HL-60 (cell line): ENCODE measurements at regions not wholly inside any gene's neighbourhood (a gene's known extent, or its start where the extent isn't known, plus 50 kb on each side); places are given as distances from the start of the nearest gene placed in this dataset.

Experiments
- DNase-seq, 2 experiments: peaks; one replicate each; pipeline ENCODE4 v3.0.0-alpha.2; 2010 to 2020; ENCODE audit warnings: low read depth in 1 of 2, low spot score in 1 of 2
- H3K27ac ChIP-seq: fragments of 250-450 bp; sonication (Bioruptor Pico); replicated peaks from 2 replicates; pipeline ENCODE4 v1.5.1; 2020; ENCODE audit warnings: mild to moderate bottlenecking, moderate library complexity
- H3K27me3 ChIP-seq: fragments of 250-450 bp; sonication (Bioruptor Pico); 2 replicates; pipeline ENCODE4 v1.5.1; 2021; ENCODE audit warnings: mild to moderate bottlenecking, moderate library complexity; ENCODE audit not compliant: insufficient read depth, poor library complexity, severe bottlenecking
- H3K4me3 ChIP-seq: replicated peaks from 2 replicates; pipeline ENCODE4 v1.5.1; 2011; ENCODE audit warnings: mild to moderate bottlenecking, control low read depth, low read length; ENCODE audit not compliant: insufficient read depth
- GABPA ChIP-seq: IDR thresholded peaks from 2 replicates; pipeline ENCODE4 v1.6.1; 2012; ENCODE audit warnings: low read depth
- POLR2AphosphoS5 ChIP-seq: IDR thresholded peaks from 2 replicates; pipeline ENCODE4 v1.6.1; 2012; ENCODE audit warnings: low read depth
- SPI1 ChIP-seq: IDR thresholded peaks from 2 replicates; pipeline ENCODE4 v1.6.1; 2012; ENCODE audit warnings: low read depth, mild to moderate bottlenecking, borderline replicate concordance
- TF ChIP-seq, protein P1 (sequence below): IDR thresholded peaks from one replicate; pipeline ENCODE4 v1.5.1; 2011; ENCODE audit warnings: low read length, control low read depth, inconsistent platforms; ENCODE audit not compliant: insufficient read depth
- TF ChIP-seq, protein P2 (sequence below): IDR thresholded peaks from 2 replicates; pipeline ENCODE4 v1.6.1; 2012; ENCODE audit warnings: low read depth; ENCODE audit not compliant: insufficient replicate concordance

DNA sequence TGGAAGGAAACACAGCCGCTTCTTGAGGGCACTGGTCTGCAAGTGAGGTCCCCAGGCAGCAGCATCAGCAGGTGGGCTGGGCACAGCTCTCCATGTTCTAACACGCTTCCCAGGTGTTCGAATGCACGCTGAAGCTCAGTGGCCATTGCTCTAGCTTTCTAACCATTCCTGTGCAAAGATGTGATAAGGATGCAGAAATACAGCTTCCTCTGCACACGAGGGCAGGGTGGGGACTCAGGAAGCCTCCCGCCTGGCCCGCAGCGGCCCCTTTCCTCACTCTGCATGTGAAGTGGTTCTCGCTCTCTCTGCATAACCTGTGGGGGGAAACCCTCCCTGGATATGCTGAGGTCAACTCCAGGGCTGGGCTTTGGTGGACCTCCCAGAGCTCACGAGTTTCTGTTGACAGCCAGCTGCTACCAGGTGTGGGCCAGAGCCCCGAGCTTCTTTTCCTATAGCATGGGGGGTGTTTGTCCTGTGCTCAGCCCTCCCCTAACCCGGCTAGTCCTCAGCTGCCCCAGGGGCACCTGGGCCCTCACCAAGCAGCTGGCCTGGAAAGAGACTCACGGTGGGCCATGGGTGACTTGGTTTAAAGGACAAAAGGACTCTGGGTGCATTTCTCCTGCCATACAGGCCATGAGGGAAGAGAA lies 168.2 kb downstream of the TEX29 start:
- no peak overlapping the region for H3K4me3 ChIP-seq
- TF ChIP-seq, protein P1, sequence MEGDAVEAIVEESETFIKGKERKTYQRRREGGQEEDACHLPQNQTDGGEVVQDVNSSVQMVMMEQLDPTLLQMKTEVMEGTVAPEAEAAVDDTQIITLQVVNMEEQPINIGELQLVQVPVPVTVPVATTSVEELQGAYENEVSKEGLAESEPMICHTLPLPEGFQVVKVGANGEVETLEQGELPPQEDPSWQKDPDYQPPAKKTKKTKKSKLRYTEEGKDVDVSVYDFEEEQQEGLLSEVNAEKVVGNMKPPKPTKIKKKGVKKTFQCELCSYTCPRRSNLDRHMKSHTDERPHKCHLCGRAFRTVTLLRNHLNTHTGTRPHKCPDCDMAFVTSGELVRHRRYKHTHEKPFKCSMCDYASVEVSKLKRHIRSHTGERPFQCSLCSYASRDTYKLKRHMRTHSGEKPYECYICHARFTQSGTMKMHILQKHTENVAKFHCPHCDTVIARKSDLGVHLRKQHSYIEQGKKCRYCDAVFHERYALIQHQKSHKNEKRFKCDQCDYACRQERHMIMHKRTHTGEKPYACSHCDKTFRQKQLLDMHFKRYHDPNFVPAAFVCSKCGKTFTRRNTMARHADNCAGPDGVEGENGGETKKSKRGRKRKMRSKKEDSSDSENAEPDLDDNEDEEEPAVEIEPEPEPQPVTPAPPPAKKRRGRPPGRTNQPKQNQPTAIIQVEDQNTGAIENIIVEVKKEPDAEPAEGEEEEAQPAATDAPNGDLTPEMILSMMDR, result no peak
- no peak for TF ChIP-seq GABPA
- no peak for TF ChIP-seq POLR2AphosphoS5
- TF ChIP-seq, protein P2, sequence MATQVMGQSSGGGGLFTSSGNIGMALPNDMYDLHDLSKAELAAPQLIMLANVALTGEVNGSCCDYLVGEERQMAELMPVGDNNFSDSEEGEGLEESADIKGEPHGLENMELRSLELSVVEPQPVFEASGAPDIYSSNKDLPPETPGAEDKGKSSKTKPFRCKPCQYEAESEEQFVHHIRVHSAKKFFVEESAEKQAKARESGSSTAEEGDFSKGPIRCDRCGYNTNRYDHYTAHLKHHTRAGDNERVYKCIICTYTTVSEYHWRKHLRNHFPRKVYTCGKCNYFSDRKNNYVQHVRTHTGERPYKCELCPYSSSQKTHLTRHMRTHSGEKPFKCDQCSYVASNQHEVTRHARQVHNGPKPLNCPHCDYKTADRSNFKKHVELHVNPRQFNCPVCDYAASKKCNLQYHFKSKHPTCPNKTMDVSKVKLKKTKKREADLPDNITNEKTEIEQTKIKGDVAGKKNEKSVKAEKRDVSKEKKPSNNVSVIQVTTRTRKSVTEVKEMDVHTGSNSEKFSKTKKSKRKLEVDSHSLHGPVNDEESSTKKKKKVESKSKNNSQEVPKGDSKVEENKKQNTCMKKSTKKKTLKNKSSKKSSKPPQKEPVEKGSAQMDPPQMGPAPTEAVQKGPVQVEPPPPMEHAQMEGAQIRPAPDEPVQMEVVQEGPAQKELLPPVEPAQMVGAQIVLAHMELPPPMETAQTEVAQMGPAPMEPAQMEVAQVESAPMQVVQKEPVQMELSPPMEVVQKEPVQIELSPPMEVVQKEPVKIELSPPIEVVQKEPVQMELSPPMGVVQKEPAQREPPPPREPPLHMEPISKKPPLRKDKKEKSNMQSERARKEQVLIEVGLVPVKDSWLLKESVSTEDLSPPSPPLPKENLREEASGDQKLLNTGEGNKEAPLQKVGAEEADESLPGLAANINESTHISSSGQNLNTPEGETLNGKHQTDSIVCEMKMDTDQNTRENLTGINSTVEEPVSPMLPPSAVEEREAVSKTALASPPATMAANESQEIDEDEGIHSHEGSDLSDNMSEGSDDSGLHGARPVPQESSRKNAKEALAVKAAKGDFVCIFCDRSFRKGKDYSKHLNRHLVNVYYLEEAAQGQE, result no peak
- no peak for TF ChIP-seq SPI1
- H3K27me3 ChIP-seq, result no peaks in the 10 kb centered on the region
- no peak overlapping the region for H3K27ac ChIP-seq
- no peak for DNase-seq

DNA sequence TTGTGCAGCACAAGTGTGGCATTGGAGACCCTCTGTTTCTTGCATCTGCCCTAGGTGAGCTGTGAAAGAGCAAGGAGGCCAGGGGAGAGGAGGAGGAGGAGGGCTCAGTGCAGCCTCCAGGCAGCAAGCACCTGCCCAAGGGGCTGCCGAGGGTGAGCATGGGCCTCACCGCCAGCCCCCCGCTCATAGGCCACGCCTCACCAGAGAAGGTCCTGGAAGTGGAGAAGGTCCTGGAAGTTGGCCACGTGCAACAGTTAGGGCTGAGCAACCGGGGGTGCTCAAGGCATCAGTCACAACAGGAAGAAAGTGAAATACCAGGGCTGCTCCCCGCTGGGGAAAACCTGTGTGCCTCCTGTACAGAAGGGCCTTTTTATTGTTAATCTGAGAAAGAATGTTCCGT lies 168.9 kb downstream of the TEX29 start:
- no peak overlapping the region for H3K27ac ChIP-seq
- TF ChIP-seq GABPA (no peak), POLR2AphosphoS5 (no peak), SPI1 (no peak)
- TF ChIP-seq, protein P2, result no peak
- TF ChIP-seq, protein P1, result no peak
- no peaks in the 10 kb centered on the region for H3K27me3 ChIP-seq
- H3K4me3 ChIP-seq, result no peak overlapping the region
- DNase-seq, result no peak

DNA sequence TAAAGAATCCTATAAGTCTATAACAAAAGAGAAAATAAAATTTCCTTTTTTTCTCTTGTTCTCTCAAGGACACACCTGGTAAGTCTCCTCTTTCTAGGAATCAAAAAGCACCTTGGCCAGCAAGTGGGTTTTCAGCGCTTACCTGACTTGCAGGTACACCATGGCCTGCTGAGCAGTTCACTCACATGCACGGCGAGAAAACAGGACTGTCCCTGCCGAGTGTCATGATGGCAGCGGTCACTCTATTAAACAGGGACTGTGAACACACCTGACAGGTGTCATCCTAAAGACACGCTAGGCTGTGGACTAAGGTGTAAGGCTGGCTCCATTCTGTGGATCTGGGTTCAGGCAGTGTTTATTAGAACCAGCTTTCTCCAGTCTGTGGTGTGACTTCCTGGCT lies 170.2 kb downstream of the TEX29 start:
- H3K4me3 ChIP-seq, result no peak overlapping the region
- TF ChIP-seq, protein P2, result no peak
- no peak for TF ChIP-seq SPI1
- TF ChIP-seq GABPA, result no peak
- TF ChIP-seq, protein P1, result no peak
- no peak for TF ChIP-seq POLR2AphosphoS5
- no peak overlapping the region for H3K27ac ChIP-seq
- H3K27me3 ChIP-seq, result no peaks in the 10 kb centered on the region
- DNase-seq, result no peak
